H1 (cell line): ENCODE measurements at regions not wholly inside any gene's neighbourhood (a gene's known extent, or its start where the extent isn't known, plus 50 kb on each side); places are given as distances from the start of the nearest gene placed in this dataset.

ENCODE experiments used
- CTCF ChIA-PET: fragments of 300-600 bp; sonication (Branson Sonifier 250); formaldehyde crosslinking; loops from one replicate; lab custom pipeline; 2021; ENCODE audit not compliant: partially characterized antibody; lab: Charles Lee
- POLR2A ChIA-PET: fragments of 300-600 bp; sonication (Branson Sonifier 250); formaldehyde crosslinking; loops from one replicate; lab custom pipeline; 2021; ENCODE audit warnings: inconsistent platforms; ENCODE audit not compliant: partially characterized antibody; lab: Charles Lee
- DNase-seq, 2 experiments: peaks; one replicate each; pipeline versions ENCODE4 v3.0.0 to v3.0.0-alpha.2; 2010 to 2022; ENCODE audit warnings: low spot score in 2 of 2, low read depth in 1 of 2, mixed read lengths in 1 of 2
- FAIRE-seq: peaks from 2 replicates; lab custom pipeline; 2011; peaks lifted over from hg19 to GRCh38; lab: Jason Lieb, UNC
- H2AFZ ChIP-seq: 2 replicates; pipeline ENCODE4 v1.8.1; 2012; ENCODE audit warnings: low read length, inconsistent platforms
- H2AK5ac ChIP-seq: 2 replicates; pipeline ENCODE4 v1.6.1; 2013; ENCODE audit warnings: low read depth, low read length
- H2BK120ac ChIP-seq: replicated peaks from 2 replicates; pipeline ENCODE3; 2013; ENCODE audit warnings: low read depth, low read length, inconsistent platforms
- H2BK12ac ChIP-seq: 2 replicates; pipeline ENCODE4 v1.6.1; 2013; ENCODE audit warnings: low read depth, low read length
- H2BK15ac ChIP-seq: 2 replicates; pipeline ENCODE4 v1.6.1; 2013; ENCODE audit warnings: low read length
- H2BK20ac ChIP-seq: 2 replicates; pipeline ENCODE4 v1.6.1; 2013; ENCODE audit warnings: low read length
- H2BK5ac ChIP-seq: 2 replicates; pipeline ENCODE4 v1.6.1; 2013; ENCODE audit warnings: low read depth, low read length
- H3K14ac ChIP-seq: 2 replicates; pipeline ENCODE4 v1.6.1; 2013; ENCODE audit warnings: inconsistent platforms; ENCODE audit not compliant: insufficient read length
- H3K18ac ChIP-seq: 2 replicates; pipeline ENCODE4 v1.6.1; 2013; ENCODE audit warnings: low read length; ENCODE audit errors: extremely low read depth
- H3K23ac ChIP-seq: 2 replicates; pipeline ENCODE4 v1.6.1; 2013; ENCODE audit warnings: inconsistent platforms; ENCODE audit not compliant: insufficient read length
- H3K23me2 ChIP-seq: 2 replicates; pipeline ENCODE4 v1.6.1; 2013; ENCODE audit warnings: low read depth, low read length
- H3K27ac ChIP-seq: 2 replicates; pipeline ENCODE4 v1.6.1; 2011; ENCODE audit warnings: low read depth, low read length, inconsistent platforms
- H3K27me3 ChIP-seq, 4 experiments: replicated peaks in 1 of 4; 1 replicate in 1 of 4; 2 replicates in 3 of 4; pipeline versions ENCODE4 v1.6.1 to v1.8.1; 2011 to 2013; ENCODE audit warnings: low read length in 3 of 4, mild to moderate bottlenecking in 3 of 4, inconsistent platforms in 2 of 4, mixed read lengths in 2 of 4, moderate library complexity in 1 of 4; ENCODE audit not compliant: control insufficient read depth in 3 of 4, insufficient read depth in 3 of 4; ENCODE audit errors: extremely low read depth in 1 of 4
- H3K36me3 ChIP-seq, 4 experiments: 2 replicates each; pipeline versions ENCODE4 v1.6.1 to v1.8.1; 2011 to 2013; ENCODE audit warnings: mild to moderate bottlenecking in 4 of 4, low read length in 3 of 4, moderate library complexity in 2 of 4, control low read depth in 1 of 4, inconsistent platforms in 1 of 4; ENCODE audit not compliant: insufficient read depth in 4 of 4, control insufficient read depth in 2 of 4
- H3K4ac ChIP-seq: replicated peaks from 2 replicates; pipeline ENCODE3; 2013; ENCODE audit warnings: low read length, low read depth, mixed read lengths, inconsistent platforms; ENCODE audit not compliant: insufficient read length
- H3K4me1 ChIP-seq, 4 experiments: replicated peaks in 1 of 4; 1 replicate in 1 of 4; 2 replicates in 3 of 4; pipeline versions ENCODE4 v1.6.1 to v1.8.1; 2011 to 2013; ENCODE audit warnings: low read length in 3 of 4, inconsistent platforms in 2 of 4, mixed read lengths in 1 of 4; ENCODE audit not compliant: insufficient read depth in 4 of 4, control insufficient read depth in 3 of 4
- H3K4me2 ChIP-seq, 2 experiments: 2 replicates each; pipeline versions ENCODE4 v1.6.1 to v1.8.1; 2011 to 2013; ENCODE audit warnings: low read depth in 2 of 2, low read length in 2 of 2, control low read depth in 1 of 2, inconsistent platforms in 1 of 2, mild to moderate bottlenecking in 1 of 2; ENCODE audit not compliant: insufficient read depth in 1 of 2
- H3K4me3 ChIP-seq, 4 experiments: fragments of 200-600, 300-600 bp in 1 of 4; sonication (generic), shearing (Covaris generic), sonication (Bioruptor Twin) in 1 of 4; 2 replicates each; pipeline versions ENCODE4 v1.5.1 to v1.8.1; 2011 to 2016; ENCODE audit warnings: low read length in 4 of 4, low read depth in 3 of 4, control low read depth in 2 of 4, inconsistent platforms in 2 of 4, mild to moderate bottlenecking in 2 of 4, mixed read lengths in 1 of 4, moderate library complexity in 1 of 4; ENCODE audit not compliant: insufficient read depth in 2 of 4; ENCODE audit errors: extremely low read depth in 1 of 4
- H3K56ac ChIP-seq: replicated peaks from 2 replicates; pipeline ENCODE3; 2013; ENCODE audit warnings: low read depth, mild to moderate bottlenecking, mixed read lengths, low read length, inconsistent platforms; ENCODE audit not compliant: insufficient read length
- H3K79me1 ChIP-seq: 2 replicates; pipeline ENCODE4 v1.6.1; 2013; ENCODE audit warnings: low read depth, low read length, control low read depth
- H3K79me2 ChIP-seq, 2 experiments: 2 replicates each; pipeline versions ENCODE4 v1.6.1 to v1.8.1; 2012 to 2013; ENCODE audit warnings: low read length in 2 of 2, mild to moderate bottlenecking in 2 of 2, inconsistent platforms in 1 of 2; ENCODE audit not compliant: insufficient read depth in 2 of 2, control insufficient read depth in 1 of 2
- H3K9ac ChIP-seq, 4 experiments: replicated peaks in 1 of 4; 1 replicate in 1 of 4; 2 replicates in 3 of 4; pipeline versions ENCODE4 v1.6.1 to v1.8.1; 2011 to 2013; ENCODE audit warnings: low read depth in 3 of 4, low read length in 3 of 4, control low read depth in 2 of 4, mild to moderate bottlenecking in 2 of 4, moderate library complexity in 2 of 4, inconsistent platforms in 1 of 4; ENCODE audit errors: extremely low read depth in 1 of 4
- H3K9me3 ChIP-seq, 2 experiments: 2 replicates each; pipeline versions ENCODE4 v1.6.1 to v1.8.1; 2012 to 2013; ENCODE audit warnings: mild to moderate bottlenecking in 2 of 2, moderate library complexity in 2 of 2, control low read depth in 1 of 2, inconsistent platforms in 1 of 2, low read depth in 1 of 2, low read length in 1 of 2, mixed read lengths in 1 of 2; ENCODE audit not compliant: insufficient read depth in 2 of 2
- H4K20me1 ChIP-seq, 2 experiments: replicated peaks in 1 of 2; 2 replicates each; pipeline versions ENCODE3 to v1.8.1; 2011 to 2013; ENCODE audit warnings: inconsistent platforms in 2 of 2, low read length in 2 of 2, mild to moderate bottlenecking in 1 of 2; ENCODE audit not compliant: insufficient read depth in 2 of 2, control insufficient read depth in 1 of 2
- H4K5ac ChIP-seq: 2 replicates; pipeline ENCODE4 v1.6.1; 2013; ENCODE audit warnings: low read length, low read depth, mixed read lengths, inconsistent platforms; ENCODE audit not compliant: insufficient read length
- H4K8ac ChIP-seq: 2 replicates; pipeline ENCODE4 v1.8.0; 2013; ENCODE audit warnings: mild to moderate bottlenecking, moderate library complexity, low read length, inconsistent platforms; ENCODE audit not compliant: insufficient read depth; ENCODE audit errors: extremely low read depth
- H4K91ac ChIP-seq: replicated peaks from 2 replicates; pipeline ENCODE3; 2013; ENCODE audit warnings: low read length, mixed read lengths, inconsistent platforms; ENCODE audit not compliant: insufficient read length
- CREB1 ChIP-seq: IDR thresholded peaks from 2 replicates; pipeline ENCODE4 v1.6.1; 2012; ENCODE audit warnings: inconsistent platforms
- GABPA ChIP-seq: IDR thresholded peaks from 2 replicates; pipeline ENCODE4 v1.6.1; 2011; ENCODE audit warnings: mild to moderate bottlenecking, low read length, moderate library complexity, borderline replicate concordance; ENCODE audit not compliant: insufficient read depth
- GTF2F1 ChIP-seq: IDR thresholded peaks from 2 replicates; pipeline ENCODE4 v1.6.1; 2012; ENCODE audit warnings: low read depth, low read length, improper control_type of control experiment, borderline replicate concordance
- HDAC6 ChIP-seq: IDR thresholded peaks from one replicate; pipeline ENCODE4 v1.7.1; 2012; ENCODE audit warnings: low read depth, mild to moderate bottlenecking, inconsistent platforms, low read length, moderate library complexity
- RNF2 ChIP-seq: fragments of 200-900, 300-1000 bp; sonication (generic); IDR thresholded peaks from 2 replicates; pipeline ENCODE4 v1.7.1; 2016; ENCODE audit warnings: borderline replicate concordance, low read depth, mild to moderate bottlenecking, antibody characterized with exemption, low read length; ENCODE audit not compliant: poor library complexity, severe bottlenecking; ENCODE audit errors: missing control alignments
- SP1 ChIP-seq: IDR thresholded peaks from 2 replicates; pipeline ENCODE4 v1.6.1; 2011; ENCODE audit warnings: low read depth, low read length
- TEAD4 ChIP-seq: IDR thresholded peaks from 2 replicates; pipeline ENCODE4 v1.6.1; 2012; ENCODE audit warnings: low read depth, low read length, inconsistent platforms, mixed read lengths
- YY1 ChIP-seq: IDR thresholded peaks from 2 replicates; pipeline ENCODE4 v1.6.1; 2011; ENCODE audit warnings: low read depth, mild to moderate bottlenecking, low read length
- WGBS, 2 experiments: shearing (Covaris generic) in 1 of 2; methylation state at CpG; one replicate each; pipeline versions ENCODE4 v1.1.6 to v1.1.7; 2013 to 2015; ENCODE audit warnings: low lambda C conversion rate in 2 of 2, mixed read lengths in 2 of 2, inconsistent platforms in 1 of 2, low coverage in 1 of 2, missing lambda C conversion rate in 1 of 2; ENCODE audit not compliant: insufficient replicate concordance in 2 of 2, insufficient coverage in 1 of 2, insufficient read length in 1 of 2; ENCODE audit errors: extremely low coverage in 1 of 2, missing lambda C conversion rate in 1 of 2; 5-methylcytosine and 5-hydroxymethylcytosine counted together
- TF ChIP-seq, protein P1 (sequence below), 3 experiments: IDR thresholded peaks; 1 replicate in 2 of 3; 2 replicates in 1 of 3; pipeline versions ENCODE4 v1.5.1 to v1.6.1; 2011; ENCODE audit warnings: low read length in 3 of 3, mild to moderate bottlenecking in 3 of 3, inconsistent platforms in 2 of 3, low read depth in 1 of 3, moderate library complexity in 1 of 3; ENCODE audit not compliant: insufficient read depth in 1 of 3; ENCODE audit errors: control extremely low read depth in 1 of 3

DNA sequence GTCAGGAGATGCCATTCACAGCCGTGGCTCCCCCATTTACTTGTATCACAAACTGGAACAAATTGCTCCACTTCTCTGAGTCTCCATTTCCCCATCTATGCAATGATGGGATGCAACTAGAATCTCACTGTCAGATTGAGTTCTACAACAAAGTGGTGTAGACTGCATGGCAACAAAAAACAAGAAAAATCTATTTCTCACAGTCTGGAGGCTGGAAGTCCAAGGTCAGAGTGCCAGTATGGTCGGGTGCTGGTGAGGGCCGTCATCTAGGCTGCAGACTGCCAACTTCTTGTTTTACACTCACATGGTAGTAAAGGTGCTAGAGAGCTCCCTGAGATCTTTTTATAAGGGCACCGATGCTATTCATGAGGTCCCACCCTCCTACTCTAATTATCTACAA is 158.4 kb upstream of the BCL6 start:
- Histone ChIP-seq H3K18ac (no peak overlapping the region), H2BK120ac (no peak overlapping the region), H3K4me1 (peaks cover 0 to 8% (median 8%) of the 10 kb centered on the region in 4 experiments; a peak in 6 of 7 replicates), H3K14ac (no peak overlapping the region), H4K5ac (no peak overlapping the region), H3K9me3 (peaks cover 0 to 3% of the 10 kb centered on the region in 2 experiments; a peak in 1 of 4 replicates), H4K20me1 (no peaks in the 10 kb centered on the region), H3K56ac (no peak overlapping the region), H3K23ac (no peak overlapping the region), H3K27me3 (no peaks in the 10 kb centered on the region), H2AFZ (no peak overlapping the region), H3K4me2 (no peak overlapping the region), H3K4ac (no peak overlapping the region), H3K36me3 (no peaks in the 10 kb centered on the region), H4K91ac (no peak overlapping the region), H3K79me2 (no peaks in the 10 kb centered on the region), H2BK12ac (no peak overlapping the region), H3K27ac (no peak overlapping the region), H2BK15ac (no peak overlapping the region), H3K79me1 (no peaks in the 10 kb centered on the region), H3K9ac (no peak overlapping the region), H4K8ac (no peak overlapping the region), H3K23me2 (no peaks in the 10 kb centered on the region), H3K4me3 (no peak overlapping the region), H2BK5ac (no peak overlapping the region), H2AK5ac (no peak overlapping the region), H2BK20ac (peak overlapping the region; percentile 24; the same call in 1 of the 2 replicates)
- no peak for DNase-seq
- 98% methylated on average over 4 of the region's 4 CpGs; no CpG with 5 or more reads in 1 of the 2 experiments for WGBS, 2 experiments
- no peak for TF ChIP-seq HDAC6
- TF ChIP-seq YY1, result no peak
- TF ChIP-seq GABPA, result no peak
- TF ChIP-seq, protein P1, sequence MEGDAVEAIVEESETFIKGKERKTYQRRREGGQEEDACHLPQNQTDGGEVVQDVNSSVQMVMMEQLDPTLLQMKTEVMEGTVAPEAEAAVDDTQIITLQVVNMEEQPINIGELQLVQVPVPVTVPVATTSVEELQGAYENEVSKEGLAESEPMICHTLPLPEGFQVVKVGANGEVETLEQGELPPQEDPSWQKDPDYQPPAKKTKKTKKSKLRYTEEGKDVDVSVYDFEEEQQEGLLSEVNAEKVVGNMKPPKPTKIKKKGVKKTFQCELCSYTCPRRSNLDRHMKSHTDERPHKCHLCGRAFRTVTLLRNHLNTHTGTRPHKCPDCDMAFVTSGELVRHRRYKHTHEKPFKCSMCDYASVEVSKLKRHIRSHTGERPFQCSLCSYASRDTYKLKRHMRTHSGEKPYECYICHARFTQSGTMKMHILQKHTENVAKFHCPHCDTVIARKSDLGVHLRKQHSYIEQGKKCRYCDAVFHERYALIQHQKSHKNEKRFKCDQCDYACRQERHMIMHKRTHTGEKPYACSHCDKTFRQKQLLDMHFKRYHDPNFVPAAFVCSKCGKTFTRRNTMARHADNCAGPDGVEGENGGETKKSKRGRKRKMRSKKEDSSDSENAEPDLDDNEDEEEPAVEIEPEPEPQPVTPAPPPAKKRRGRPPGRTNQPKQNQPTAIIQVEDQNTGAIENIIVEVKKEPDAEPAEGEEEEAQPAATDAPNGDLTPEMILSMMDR (IDR thresholded peaks at IDR 0.05; ENCODE audit: control extremely low read depth in 1 of 3, insufficient read depth in 1 of 3, low read depth in 1 of 3, low read length in 3 of 3), result no peak
- no peak for TF ChIP-seq SP1
- TF ChIP-seq GTF2F1, result no peak
- no peak for TF ChIP-seq CREB1
- no peak for TF ChIP-seq TEAD4
- TF ChIP-seq RNF2, result no peak
- FAIRE-seq, result no peak
- ChIA-PET CTCF (no interaction called here), POLR2A (no interaction called here)
